ENCODE measurements at regions not wholly inside any gene's neighbourhood (a gene's known extent, or its start where the extent isn't known, plus 50 kb on each side); places are given as distances from the start of the nearest gene placed in this dataset.

DNA sequence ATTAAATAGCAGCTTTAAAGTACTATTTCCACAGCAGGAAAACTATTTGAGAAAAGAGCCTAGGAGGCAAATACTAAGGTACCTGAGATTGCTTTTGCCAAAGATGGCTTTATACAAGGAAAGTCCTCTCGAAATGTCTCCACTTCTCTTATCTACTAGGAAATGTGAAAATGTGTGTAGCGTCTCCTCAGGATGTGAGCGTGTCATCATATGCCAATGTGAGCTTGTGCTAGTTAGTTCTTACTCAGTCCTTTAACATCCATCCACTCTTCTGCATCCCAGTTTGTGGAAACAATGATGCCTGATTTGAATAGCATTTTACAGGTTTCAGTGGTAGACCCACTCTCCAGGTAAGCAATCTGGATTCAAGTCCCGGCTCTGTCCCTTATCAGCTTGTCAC, 421.0 kb downstream of the DYNC2H1 start:
- no peak for DNase-seq

DNA sequence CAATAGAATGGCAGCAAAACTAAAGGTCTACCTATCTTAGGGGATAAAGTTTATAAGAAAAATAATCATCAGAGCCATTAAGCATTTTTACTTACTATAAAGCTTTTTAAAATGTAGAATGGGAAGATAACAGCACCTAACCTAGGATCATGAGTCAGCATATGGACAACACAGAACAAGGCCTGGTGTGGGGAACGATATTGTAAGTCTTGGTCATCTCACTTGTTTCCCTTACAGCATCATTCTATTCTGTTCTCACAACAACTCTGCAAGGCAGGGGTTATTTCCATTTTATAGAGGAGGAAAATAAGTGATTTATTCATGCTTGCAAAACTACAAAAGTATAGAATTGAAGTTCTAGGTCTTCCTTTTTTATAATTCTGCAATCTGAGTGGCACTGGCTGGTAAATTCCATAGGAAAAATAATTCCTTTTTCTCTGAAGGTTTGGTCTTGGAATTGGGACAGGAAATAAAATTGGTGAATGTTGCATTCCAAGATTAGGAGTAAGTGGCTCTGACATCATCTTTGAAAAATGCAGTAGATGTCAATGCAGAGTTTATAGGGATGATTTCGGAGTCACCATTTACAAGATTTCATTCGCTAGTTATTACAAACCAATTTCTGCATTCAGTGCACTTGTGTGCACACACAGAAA, 423.0 kb downstream of the DYNC2H1 start:
- no peak for DNase-seq

- DNase-seq: no peak
Measured at GRCh38 chr11:103534191-103534590, 425.0 kb downstream of the DYNC2H1 start.

DNA sequence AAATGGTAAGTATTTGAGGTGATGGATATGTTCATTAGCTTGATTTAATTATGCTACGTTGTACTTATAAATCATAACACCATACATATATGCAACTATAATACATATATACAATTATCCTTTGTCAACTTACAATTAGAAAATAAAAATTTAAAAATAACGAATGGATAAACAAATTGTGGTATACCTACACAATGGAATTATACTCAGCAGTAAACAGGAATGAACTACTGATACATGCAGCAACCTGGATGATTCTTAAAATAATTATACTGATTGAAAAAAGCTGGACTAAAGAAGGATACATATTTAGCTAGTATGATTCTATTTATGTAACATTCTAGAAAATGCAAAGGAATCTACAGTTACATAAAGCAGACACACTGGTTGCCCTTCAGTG, 425.7 kb downstream of the DYNC2H1 start:
- no peak for DNase-seq

GRCh38 chr11:103536335-103536722, 427.1 kb downstream of the DYNC2H1 start:
- DNase-seq: no peak

DNA sequence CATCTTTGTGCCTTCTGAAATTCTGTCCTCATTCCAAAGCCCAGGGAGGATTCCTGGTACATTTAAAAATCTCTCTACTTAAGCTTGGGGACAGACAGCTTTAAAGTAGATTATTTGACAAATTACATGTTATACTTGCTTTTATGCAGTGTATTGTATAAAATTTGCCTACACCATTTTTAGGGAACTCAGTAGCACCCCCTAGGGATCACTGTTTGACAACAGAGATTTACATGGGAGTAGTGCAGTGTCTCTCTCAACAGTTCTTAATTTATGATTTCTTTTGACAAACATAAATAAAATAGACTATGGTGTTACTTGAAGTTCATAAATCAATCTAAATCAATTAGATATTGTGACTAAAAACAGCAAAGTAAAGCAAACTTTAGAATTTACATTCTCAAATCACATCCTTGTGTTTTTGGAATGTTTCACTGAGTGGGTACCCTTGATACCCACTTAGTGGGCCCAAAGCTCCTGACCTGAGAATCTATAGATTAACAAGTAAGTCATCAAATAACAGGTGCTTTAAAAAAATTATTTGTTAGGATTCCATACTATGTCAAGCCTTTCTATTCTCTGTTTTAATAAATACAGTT, 428.8 kb downstream of the DYNC2H1 start:
- no peak for DNase-seq

GRCh38 chr11:103539166-103539565, 429.9 kb downstream of the DYNC2H1 start:
- DNase-seq: no peak

DNA sequence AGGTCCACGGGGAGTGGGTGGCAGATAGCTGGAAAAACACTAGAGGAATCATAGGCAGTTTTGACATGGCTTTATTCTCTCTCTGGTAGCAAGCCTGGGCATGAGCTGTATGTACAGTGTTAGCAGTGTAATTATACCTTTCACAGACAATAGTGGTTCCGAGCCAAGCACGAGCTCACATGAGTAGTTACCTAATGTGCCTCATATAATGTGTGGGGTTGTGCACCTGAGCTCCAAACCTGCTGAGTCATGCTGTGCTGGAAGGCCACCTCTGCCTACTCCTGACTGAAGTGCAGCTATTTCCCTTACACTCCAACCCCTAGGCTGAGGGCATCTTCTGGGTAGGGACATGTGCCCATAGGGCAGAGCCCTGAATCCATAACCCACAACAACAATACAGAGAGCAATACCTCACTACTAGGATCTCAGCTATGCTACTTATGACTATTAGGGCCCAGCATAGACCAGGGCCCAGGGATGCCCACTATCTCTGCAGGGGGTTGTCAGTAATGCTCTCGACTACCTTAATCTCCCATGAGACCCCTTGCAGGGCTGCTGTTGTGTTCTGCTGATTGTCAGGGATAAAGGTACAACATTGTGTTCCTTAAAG, 432.1 kb downstream of the DYNC2H1 start:
- DNase-seq: no peak

GRCh38 chr11:103542851-103543250, 433.6 kb downstream of the DYNC2H1 start:
- no peak for DNase-seq

- no peak for DNase-seq
Measured at GRCh38 chr11:103543456-103543855, 434.2 kb downstream of the DYNC2H1 start.

- no peak for DNase-seq
Measured at GRCh38 chr11:103544874-103545273, 435.6 kb downstream of the DYNC2H1 start.

GRCh38 chr11:103545551-103545950, 436.3 kb downstream of the DYNC2H1 start:
- no peak for DNase-seq

DNA sequence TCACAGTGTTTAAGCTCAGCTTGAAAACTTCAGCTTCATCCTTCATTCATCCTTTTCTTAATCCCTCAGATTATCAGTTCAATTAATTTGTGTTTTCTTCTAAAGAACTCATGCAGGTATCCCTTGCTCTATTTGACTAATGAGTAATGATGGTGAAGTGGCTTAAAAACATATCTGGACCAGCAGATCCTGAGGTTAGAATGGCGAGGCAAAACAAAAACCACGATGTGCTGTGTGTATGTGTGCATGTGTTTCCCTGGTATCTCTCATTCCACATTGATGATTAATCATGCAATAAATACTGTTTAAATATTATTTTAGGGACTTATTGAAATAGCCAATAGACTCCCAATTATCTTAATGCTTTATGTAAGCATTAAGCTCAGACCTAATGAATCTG, 437.0 kb downstream of the DYNC2H1 start:
- DNase-seq: no peak

GRCh38 chr11:103547024-103547423, 437.8 kb downstream of the DYNC2H1 start:
- DNase-seq: no peak

- DNase-seq: no peak
Measured at GRCh38 chr11:103547691-103548090, 438.5 kb downstream of the DYNC2H1 start.

GRCh38 chr11:103548838-103549237, 439.6 kb downstream of the DYNC2H1 start:
- no peak for DNase-seq

DNA sequence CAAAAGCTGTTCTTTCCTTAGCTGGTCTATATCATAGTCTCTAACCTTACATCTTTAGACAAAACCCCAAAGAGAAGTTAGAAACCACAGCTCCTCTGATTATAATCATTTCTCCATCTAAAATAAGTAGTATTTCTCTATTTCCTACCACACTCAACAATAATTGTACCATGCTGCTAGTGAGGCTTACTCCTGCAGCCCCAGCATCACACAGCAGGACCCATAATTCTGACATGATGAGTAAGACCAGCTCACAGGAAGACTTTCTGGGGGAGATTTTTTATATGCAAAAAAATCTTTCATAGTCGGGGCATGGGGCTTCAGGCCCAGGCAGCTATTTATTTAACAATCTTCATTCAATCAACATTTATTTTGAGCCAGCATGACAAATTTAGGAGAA, 441.6 kb downstream of the DYNC2H1 start:
- DNase-seq: no peak

- DNase-seq: no peak
Measured at GRCh38 chr11:103552086-103552485, 442.9 kb downstream of the DYNC2H1 start.

DNA sequence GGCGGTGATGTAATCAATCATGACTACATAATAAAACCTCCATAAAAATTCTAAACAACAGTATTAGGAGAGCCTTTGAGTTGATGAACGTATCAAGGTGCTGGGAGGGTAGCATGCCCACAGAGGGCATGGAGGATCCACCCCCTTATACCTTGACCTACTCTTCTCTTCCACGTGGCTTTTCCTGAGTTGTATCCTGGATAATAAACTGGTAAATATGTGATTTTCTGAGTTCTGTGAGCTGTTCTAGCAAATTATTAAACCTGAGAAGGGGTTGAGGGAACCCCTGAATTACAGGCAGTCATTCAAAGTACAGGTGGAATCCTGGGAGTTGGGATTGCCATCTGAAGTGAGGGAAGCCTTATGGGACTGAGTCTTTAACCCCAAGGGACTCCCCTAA, 446.9 kb downstream of the DYNC2H1 start:
- no peak for DNase-seq

- no peak for DNase-seq
Measured at GRCh38 chr11:103566116-103566515, 456.9 kb downstream of the DYNC2H1 start.

- DNase-seq: no peak
Measured at GRCh38 chr11:103581760-103582159, 454.7 kb upstream of the DDI1 start.

GRCh38 chr11:103582351-103582909, 454.0 kb upstream of the DDI1 start:
- no peak for DNase-seq

GRCh38 chr11:103584021-103584420, 452.4 kb upstream of the DDI1 start:
- no peak for DNase-seq

GRCh38 chr11:103584720-103585119, 451.7 kb upstream of the DDI1 start:
- DNase-seq: no peak

Data from NCI-H1694 (cell line).